AG04449 (cell line): ENCODE measurements at regions not wholly inside any gene's neighbourhood (a gene's known extent, or its start where the extent isn't known, plus 50 kb on each side); places are given as distances from the start of the nearest gene placed in this dataset.

Experiments used
- CTCF ChIA-PET: fragments of 350-600 bp; formaldehyde crosslinking; extraction: SDS; loops from one replicate; lab custom pipeline; 2021; ENCODE audit warnings: antibody characterized with exemption; lab: Yijun Ruan, JAX
- POLR2A ChIA-PET: fragments of 400-600, 350-600 bp; formaldehyde crosslinking; extraction: SDS; loops from one replicate; lab custom pipeline; 2020; ENCODE audit warnings: antibody characterized with exemption, inconsistent platforms; lab: Yijun Ruan, JAX
- DNase-seq: peaks from one replicate; pipeline ENCODE4 v3.0.0-alpha.2; 2010; ENCODE audit warnings: low read depth, low spot score
- H3K4me3 ChIP-seq: 2 replicates; pipeline ENCODE4 v1.5.1; 2011; ENCODE audit warnings: low read depth, mild to moderate bottlenecking, control low read depth, low read length
- CTCF ChIP-seq: IDR thresholded peaks from one replicate; pipeline ENCODE4 v1.5.1; 2011; ENCODE audit warnings: mild to moderate bottlenecking, moderate library complexity, low read length, control low read depth, inconsistent platforms; ENCODE audit not compliant: insufficient read depth; ENCODE audit errors: missing control alignments

DNA sequence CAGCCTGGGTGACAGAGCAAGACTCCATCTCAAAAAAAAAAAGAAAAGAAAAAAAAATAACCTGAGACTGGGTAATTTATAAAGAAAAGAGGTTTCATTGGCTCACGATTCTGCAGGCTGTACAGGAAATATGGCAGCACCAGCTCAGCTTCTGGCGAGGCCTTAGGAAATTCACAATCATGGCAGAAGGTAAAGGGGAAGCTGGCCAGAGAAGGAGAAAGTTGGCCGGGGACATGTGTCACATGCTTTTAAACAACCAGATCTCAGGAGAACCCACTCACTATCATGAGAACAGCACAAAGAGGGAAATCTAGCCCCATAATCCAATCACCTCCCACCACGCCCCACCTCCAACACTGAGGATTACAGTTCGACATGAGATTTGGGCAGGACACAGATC lies 125.3 kb downstream of the DISP1 start:
- no peak for DNase-seq
- ChIA-PET POLR2A (no interaction called here), CTCF (no interaction called here)
- H3K4me3 ChIP-seq, result no peak overlapping the region
- TF ChIP-seq CTCF, result no peak

DNA sequence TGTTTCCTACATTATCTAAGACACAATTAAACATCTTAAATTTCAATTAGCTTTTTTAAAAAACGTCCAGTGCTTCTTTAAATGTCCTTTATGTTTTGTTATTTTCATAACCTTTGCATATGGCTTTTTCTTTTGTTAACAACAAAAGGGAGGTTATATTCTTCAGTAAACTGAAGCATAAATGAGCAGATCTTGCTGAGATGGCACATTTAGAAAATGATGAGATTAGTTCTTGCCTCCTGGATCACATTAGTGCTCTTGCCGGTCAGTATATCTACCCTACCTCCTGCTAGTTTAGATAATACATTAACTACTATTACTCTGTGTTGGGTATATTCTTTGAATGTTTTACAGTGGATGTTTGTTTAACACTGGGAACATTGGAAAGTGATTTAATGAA lies 126.1 kb downstream of the DISP1 start:
- POLR2A ChIA-PET, result no interaction called here
- CTCF ChIA-PET, result no interaction called here

DNA sequence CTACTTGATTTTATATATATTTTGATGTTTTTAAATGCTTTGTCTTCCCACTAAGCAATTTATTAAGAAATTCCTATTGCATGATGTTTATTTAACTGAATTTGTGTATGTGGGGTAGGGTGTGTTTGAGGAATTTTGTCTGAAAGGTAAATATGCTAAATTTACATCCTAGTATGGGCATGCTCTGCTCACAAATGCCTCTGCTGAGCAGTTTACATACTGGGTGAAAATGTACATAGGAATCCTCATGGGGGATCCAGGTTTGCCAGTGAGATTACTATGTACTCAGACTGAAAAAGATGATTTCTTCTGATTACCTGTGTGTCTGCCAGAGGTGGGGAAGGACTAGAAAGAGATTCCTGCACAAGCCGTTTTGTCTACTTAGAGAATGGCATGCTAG lies 126.6 kb downstream of the DISP1 start:
- POLR2A ChIA-PET, result no interaction called here
- no peak for DNase-seq
- TF ChIP-seq CTCF, result no peak
- CTCF ChIA-PET, result no interaction called here
- H3K4me3 ChIP-seq, result no peak overlapping the region

More for the DNA sequence above, 126.1 kb downstream of the DISP1 start:
- no peak for TF ChIP-seq CTCF
- H3K4me3 ChIP-seq, result no peak overlapping the region
- DNase-seq, result no peak

GRCh38 chr1:222946436-222946835 lies 131.6 kb downstream of the DISP1 start:
- no peak for DNase-seq
- H3K4me3 ChIP-seq, result no peak overlapping the region
- ChIA-PET CTCF (interaction anchor here (0.7 kb wide), 1 partner anchor 23 kb away, joined by 3 read pairs; no protein-coding TSS in a partner anchor), POLR2A (no interaction called here)
- TF ChIP-seq CTCF, result no peak

DNA sequence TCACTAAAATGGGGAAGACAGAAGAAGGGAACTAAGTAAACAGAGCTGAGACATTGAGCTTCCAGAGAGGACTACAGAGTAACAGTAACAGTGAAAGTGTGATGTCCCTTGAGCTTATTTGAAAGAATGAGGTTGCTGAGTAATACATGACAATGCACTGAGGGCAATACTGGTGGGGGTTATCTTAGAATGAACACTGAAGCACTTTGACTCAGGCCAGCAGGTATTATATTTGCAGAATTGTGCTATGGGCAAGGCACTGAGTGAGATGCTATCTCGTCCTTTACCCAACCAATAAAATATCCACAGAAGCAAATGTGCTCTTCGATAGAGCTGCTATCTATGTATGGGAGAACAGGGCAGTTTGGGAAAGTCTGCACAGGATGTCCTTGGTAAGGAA lies 133.2 kb downstream of the DISP1 start:
- H3K4me3 ChIP-seq, result no peak overlapping the region
- ChIA-PET POLR2A (no interaction called here), CTCF (no interaction called here)
- no peak for DNase-seq
- TF ChIP-seq CTCF, result no peak

GRCh38 chr1:222950892-222951291 lies 136.1 kb downstream of the DISP1 start:
- ChIA-PET CTCF (no interaction called here), POLR2A (no interaction called here)
- no peak for DNase-seq

More at GRCh38 chr1:222950892-222951291, 136.1 kb downstream of the DISP1 start:
- TF ChIP-seq CTCF, result no peak
- no peak overlapping the region for H3K4me3 ChIP-seq
